SKM-1 (cell line): ENCODE measurements at regions not wholly inside any gene's neighbourhood (a gene's known extent, or its start where the extent isn't known, plus 50 kb on each side); places are given as distances from the start of the nearest gene placed in this dataset.

ENCODE experiments used
- DNase-seq: peaks from one replicate; lab custom pipeline; 2025; ENCODE audit not compliant: unreplicated experiment; lab: John Stamatoyannopoulos, UW

DNA sequence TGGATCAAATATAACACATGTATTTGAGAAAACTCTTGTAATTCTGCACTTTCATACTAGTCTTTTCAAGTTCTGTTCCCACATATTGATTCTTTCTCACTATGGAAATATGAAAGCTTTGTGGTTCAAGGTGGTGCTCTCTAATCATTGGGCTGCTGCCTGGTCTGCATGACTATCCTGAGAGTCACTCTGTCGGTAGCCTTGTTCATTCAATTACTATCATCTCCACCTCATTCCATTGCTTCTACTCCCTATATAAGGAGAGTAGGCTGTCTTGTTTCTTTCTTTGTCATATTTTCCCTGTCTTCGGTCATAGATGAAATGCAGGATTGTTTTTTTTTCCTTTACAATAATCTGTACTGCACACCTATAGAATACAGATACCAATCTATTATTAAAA lies 341.4 kb upstream of the ACTBL2 start:
- no peak for DNase-seq

GRCh38 chr5:57822651-57823050 lies 340.0 kb upstream of the ACTBL2 start:
- no peak for DNase-seq

DNA sequence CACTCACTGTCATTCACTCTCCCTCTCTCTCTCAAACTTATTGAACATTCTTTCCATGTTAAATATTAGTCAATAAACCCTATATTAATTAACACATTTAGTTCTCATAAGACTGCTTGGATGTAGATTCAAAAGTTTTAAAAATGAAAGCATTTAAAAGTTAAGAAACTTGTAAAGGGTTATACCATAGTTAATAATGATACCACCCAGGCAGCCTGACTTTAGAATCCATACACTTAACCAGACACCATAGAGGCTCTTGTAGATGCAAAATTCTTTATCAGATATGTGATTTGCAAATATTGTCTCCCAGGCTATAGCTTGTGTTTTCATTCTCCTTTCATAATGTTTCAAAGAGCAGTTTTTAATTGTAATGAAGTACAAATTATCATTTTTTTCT lies 335.8 kb upstream of the ACTBL2 start:
- no peak for DNase-seq

GRCh38 chr5:57817924-57818323 lies 335.3 kb upstream of the ACTBL2 start:
- no peak for DNase-seq

DNA sequence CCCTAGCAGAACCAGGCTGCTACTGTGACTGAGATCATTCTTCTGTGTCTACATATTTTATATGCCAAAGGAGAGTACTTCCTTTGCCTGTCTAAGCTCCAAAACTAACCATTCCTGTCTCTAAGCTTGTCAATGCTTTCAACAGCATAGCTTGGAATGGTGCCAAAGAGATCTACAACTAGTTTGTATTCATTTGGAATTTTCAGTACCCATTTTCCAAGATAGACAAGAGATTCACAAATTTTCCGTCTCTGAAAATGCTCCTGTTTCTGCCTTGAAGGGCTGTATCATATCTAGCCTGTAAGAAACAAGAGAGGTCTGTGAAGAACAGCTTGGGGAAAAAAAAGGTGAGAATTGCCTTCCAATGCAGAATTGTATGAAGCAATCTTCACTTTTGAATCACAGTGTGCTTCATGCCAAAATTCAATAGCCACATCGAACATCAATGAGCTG lies 334.4 kb upstream of the ACTBL2 start:
- no peak for DNase-seq

- no peak for DNase-seq
Measured at GRCh38 chr5:57816108-57816507, 333.5 kb upstream of the ACTBL2 start.

DNA sequence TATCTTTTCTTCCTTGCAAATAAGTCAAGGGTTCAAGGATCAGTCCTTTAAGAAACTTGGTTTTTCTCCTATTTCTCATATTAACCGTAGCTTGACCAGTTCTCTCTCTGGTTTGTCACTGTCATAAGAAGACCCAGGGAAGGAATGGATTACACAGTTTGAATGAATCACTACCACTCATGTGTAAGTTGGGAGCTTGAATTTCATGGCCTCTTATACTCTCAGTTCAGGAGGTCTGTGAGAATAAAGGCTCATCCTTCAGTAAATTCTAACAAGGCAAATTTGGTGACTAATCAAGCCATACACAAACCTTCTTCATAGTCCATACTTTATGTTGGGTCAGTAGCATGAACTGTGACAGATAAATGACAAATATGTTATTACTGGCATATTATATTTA lies 323.1 kb upstream of the ACTBL2 start:
- DNase-seq = no peak

GRCh38 chr5:57805170-57805569 lies 322.6 kb upstream of the ACTBL2 start:
- DNase-seq = no peak

GRCh38 chr5:57804505-57804904 lies 321.9 kb upstream of the ACTBL2 start:
- DNase-seq = no peak

DNA sequence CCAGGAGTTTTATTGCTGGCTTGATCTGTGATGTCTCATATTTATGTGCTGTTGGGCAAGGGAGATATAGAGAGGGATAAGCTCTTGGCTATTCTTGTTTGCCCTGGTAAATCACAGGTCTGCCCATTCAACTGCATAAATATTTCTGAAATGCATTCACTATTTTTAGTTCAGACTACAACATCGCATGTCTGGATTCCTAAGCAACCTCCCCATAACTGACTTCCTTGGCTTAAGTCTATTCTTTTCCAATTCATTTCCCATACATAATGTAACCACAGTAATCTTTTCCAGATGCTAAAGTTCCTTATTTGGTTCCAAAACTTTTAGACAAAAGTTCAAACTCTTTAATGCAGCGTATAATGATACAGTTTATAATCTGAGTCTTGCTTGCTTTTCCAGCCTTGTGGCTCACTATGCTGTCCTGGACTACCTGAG lies 321.4 kb upstream of the ACTBL2 start:
- DNase-seq = no peak

DNA sequence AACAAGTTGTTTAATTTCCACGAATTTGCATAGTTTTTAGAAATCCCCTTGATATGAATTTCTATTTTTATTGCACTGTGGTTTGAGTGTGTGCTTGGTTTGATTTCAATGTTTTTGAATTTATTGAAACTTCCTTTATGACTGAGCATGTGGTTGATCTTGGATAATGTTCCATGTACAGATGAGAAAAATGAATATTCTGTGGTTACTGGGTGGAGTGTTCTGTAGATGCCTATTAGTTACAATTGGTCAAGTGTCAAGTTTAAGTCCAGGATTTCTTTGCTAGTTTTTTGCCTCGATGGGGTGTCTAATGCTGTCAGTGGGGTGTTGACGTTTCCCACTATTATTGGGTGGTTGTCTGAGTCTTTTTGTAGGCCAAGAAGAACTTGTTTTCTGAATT lies 319.5 kb upstream of the ACTBL2 start:
- DNase-seq = no peak

GRCh38 chr5:57795203-57795602 lies 312.6 kb upstream of the ACTBL2 start:
- DNase-seq = no peak

- DNase-seq = no peak
Measured at GRCh38 chr5:57791875-57792274, 309.3 kb upstream of the ACTBL2 start.

DNA sequence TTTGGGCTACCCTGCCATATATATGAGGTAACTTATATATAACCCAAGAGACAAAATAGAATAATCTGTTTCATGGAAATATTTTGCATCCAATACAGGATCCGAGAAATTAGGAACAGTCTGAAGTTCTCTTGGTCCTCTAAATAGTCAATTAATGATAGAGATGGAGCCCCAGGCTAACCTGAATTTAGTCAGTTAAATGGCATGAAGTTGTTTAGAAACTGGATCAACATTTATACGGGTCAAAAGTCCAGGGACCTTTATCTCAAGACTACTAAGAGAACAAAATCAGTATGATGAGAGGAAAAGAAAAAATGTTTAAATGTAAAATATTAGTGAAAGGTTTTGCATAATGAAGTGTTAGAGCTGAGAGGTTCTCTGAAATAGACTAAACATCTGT lies 303.3 kb upstream of the ACTBL2 start:
- no peak for DNase-seq

GRCh38 chr5:57784121-57784520 lies 301.5 kb upstream of the ACTBL2 start:
- no peak for DNase-seq

DNA sequence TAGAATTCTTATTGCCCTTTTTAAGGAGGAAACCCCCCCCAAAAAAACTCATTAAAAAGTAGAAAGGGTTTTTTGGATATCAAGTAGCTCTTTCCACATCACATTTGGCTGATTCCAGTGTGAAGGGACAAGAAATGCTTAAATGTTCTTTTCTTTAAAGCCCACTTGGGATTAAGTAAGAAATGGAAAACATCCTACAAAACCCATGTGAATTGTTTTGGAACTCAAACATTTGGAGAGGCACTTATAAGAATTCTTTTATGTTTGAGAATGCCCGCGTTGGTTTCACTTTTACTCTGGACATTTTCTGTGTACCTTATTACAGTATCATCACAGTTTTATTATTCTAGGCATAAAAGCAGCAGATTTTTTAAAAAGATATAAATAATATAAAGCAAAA lies 301.1 kb upstream of the ACTBL2 start:
- no peak for DNase-seq

- DNase-seq = no peak
Measured at GRCh38 chr5:57780961-57781325, 298.3 kb upstream of the ACTBL2 start.

DNA sequence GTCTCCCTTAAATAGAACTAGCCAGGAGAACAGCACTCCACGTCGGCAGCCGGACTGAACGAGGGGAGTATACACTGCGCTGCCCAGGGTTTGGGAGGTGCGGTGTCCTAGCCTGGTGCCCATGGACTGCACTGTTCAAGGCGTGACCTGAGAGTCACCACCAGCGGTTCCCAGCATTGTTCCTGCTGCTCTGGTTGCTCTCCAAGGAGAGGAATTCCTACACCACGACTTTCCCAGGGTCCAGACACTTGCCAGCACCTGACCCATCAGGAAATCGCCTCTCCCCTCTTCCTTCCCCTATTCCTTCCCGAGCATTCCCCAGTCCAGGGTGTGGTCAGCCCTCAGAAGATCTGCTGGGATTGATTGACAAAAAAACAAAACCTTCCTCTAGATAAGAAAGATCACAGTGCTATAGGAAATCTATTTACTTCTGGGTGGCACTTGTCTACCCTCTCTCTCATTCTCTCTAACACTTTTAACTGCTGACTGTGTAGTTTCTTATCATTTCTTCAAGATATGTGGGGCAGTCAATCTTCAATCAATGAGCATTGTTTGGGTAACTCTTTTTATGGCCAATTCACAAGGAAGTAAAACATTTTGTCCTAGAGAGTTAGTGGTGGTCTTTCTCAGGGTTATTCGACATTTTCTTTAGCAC lies 297.8 kb upstream of the ACTBL2 start:
- no peak for DNase-seq

DNA sequence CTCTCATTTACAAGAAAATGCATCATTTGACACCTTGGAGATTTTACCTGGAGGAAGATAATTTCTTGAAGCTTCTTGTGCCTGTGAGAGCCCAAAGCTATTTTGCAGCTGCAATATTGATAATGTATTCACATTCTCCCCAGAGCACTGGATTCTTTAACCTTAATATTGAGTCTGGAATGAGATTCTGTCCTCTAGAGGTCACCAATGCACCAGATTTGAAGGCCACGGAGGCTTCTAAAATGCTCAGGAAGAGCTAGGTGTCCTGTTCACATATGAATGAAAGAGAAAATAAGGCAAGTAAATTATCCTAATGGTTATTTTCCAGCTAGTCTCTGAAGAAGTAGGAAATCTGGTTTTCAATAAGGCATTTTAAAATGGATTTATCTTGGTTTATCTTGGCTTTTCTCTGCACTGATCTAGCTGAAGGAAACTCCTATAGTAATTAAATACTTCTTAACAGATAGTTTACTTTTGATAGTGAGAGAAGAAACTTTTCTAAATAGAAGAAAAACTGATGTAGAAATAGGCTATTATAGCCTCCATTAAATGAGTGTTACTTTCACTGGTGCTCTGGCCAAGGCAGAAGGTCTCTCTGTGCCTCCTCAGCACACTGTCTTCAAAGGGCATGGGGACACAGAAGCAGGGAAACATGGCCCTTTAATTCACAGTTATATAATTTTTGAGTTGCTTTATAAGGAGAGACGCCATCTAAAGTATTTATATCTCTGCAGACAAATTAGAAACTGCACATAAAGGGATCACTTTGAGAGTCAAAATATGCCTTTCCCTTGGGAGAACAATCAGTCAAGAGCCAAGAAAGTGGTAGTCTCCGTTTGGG lies 297.0 kb upstream of the ACTBL2 start:
- DNase-seq = peak; percentile 56

- no peak for DNase-seq
Measured at GRCh38 chr5:57778501-57779091, 296.0 kb upstream of the ACTBL2 start.

DNA sequence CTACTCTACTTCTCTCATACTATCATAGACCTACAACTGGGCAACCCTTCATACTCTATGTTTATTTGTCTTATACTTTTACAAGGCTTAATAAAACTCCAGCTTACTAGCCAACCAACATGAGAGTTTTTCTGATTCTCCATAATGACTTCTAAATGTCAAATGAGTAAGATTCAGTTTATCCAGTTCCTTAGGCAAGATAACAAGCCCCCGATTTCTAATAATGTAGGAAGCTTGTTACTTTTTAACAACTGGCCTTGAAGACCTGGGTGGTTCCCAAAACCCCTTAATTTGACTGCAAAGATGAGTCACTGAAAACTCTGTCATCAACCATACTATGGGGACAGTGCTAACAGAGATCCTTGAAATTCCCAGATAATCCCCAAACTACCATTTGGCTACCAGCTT lies 294.6 kb upstream of the ACTBL2 start:
- DNase-seq = no peak

- DNase-seq = no peak
Measured at GRCh38 chr5:57776035-57776434, 293.4 kb upstream of the ACTBL2 start.
